ENCODE measurements at regions not wholly inside any gene's neighbourhood (a gene's known extent, or its start where the extent isn't known, plus 50 kb on each side); places are given as distances from the start of the nearest gene placed in this dataset.

- no peak for TF ChIP-seq ELK1 (IDR thresholded peaks at IDR 0.05; ENCODE audit: low read depth, low read length)
Measured at GRCh38 chr1:72892461-72892860, 610.1 kb upstream of the NEGR1 start (continued).

GRCh38 chr1:72891976-72892375 is 609.6 kb upstream of the NEGR1 start:
- DNase-seq (ENCODE audit: low read depth, low spot score) = no peak
- intact Hi-C loops (cut with micrococcal nuclease; ENCODE audit: unreplicated experiment) (no loop called here), in situ Hi-C loops (cut with MboI) (no loop called here)
- no peaks in the 10 kb centered on the region for H3K9me3 ChIP-seq (replicated peaks; ENCODE audit: control insufficient read depth, insufficient read depth, low read length)
- no peaks in the 10 kb centered on the region for H3K4me1 ChIP-seq (ENCODE audit: control insufficient read depth, insufficient read depth, low read length)
- no peaks in the 10 kb centered on the region for H3K36me3 ChIP-seq (ENCODE audit: control insufficient read depth in 2 of 2, insufficient read depth in 2 of 2, low read length in 1 of 2)
- no peak for TF ChIP-seq E2F4 (IDR thresholded peaks at IDR 0.05; ENCODE audit: low read depth, low read length)
- no peak overlapping the region for H3K4me3 ChIP-seq
- ChIA-PET POLR2A (no interaction called here), CTCF (interaction anchor here (1.0 kb wide), 1 partner anchor 13 kb away, joined by 3 read pairs; no protein-coding TSS in a partner anchor), RAD21 (ENCODE audit: unreplicated experiment) (interaction anchor here (0.6 kb wide), 1 partner anchor 40 kb away, joined by 3 read pairs; no protein-coding TSS in a partner anchor), SMC1A (ENCODE audit: uncharacterized antibody, unreplicated experiment) (interaction anchor here (0.6 kb wide), 1 partner anchor 27 kb away, joined by 3 read pairs; no protein-coding TSS in a partner anchor)
- no peak for ATAC-seq
- 10% methylated on average over 6 of the region's 6 CpGs for WGBS (ENCODE audit: insufficient coverage, insufficient replicate concordance, low lambda C conversion rate, missing lambda C conversion rate)
- H3K27ac ChIP-seq (ENCODE audit: control insufficient read depth, insufficient read depth) = no peak overlapping the region
- no peaks in the 10 kb centered on the region for H4K20me1 ChIP-seq (ENCODE audit: control insufficient read depth, insufficient read depth)
- no peak for FAIRE-seq
- no TSS peak for BruUV-seq (replicated peaks)
- H2AFZ ChIP-seq (ENCODE audit: control insufficient read depth, low read depth, low read length) = no peak overlapping the region
- H3K79me2 ChIP-seq (ENCODE audit: control insufficient read depth, insufficient read depth, low read length) = no peaks in the 10 kb centered on the region
- H3K9ac ChIP-seq (ENCODE audit: control insufficient read depth, insufficient read depth, low read length) = no peak overlapping the region
- no peaks in the 10 kb centered on the region for H3K27me3 ChIP-seq (replicated peaks in 1 of 2; ENCODE audit: control insufficient read depth in 2 of 2, insufficient read depth in 2 of 2, low read length in 1 of 2)
- H3K4me2 ChIP-seq (ENCODE audit: control insufficient read depth, insufficient read depth) = no peak overlapping the region

- 0% methylated on average over 1 of the region's 1 CpG for WGBS (ENCODE audit: insufficient coverage, insufficient replicate concordance, low lambda C conversion rate, missing lambda C conversion rate)
- no peak for FAIRE-seq
- H3K4me2 ChIP-seq (ENCODE audit: control insufficient read depth, insufficient read depth) = no peak overlapping the region
- DNase-seq (ENCODE audit: low read depth, low spot score) = no peak
- CTCF ChIA-PET = no interaction called here
- no peaks in the 10 kb centered on the region for H3K36me3 ChIP-seq (ENCODE audit: control insufficient read depth in 2 of 2, insufficient read depth in 2 of 2, low read length in 1 of 2)
- no peak overlapping the region for H2AFZ ChIP-seq (ENCODE audit: control insufficient read depth, low read depth, low read length)
- H3K9me3 ChIP-seq (replicated peaks; ENCODE audit: control insufficient read depth, insufficient read depth, low read length) = no peaks in the 10 kb centered on the region
- no peaks in the 10 kb centered on the region for H4K20me1 ChIP-seq (ENCODE audit: control insufficient read depth, insufficient read depth)
- intact Hi-C loops (cut with micrococcal nuclease; ENCODE audit: unreplicated experiment) = no loop called here
- POLR2A ChIA-PET = no interaction called here
- no peak overlapping the region for H3K9ac ChIP-seq (ENCODE audit: control insufficient read depth, insufficient read depth, low read length)
- H3K4me1 ChIP-seq (ENCODE audit: control insufficient read depth, insufficient read depth, low read length) = no peaks in the 10 kb centered on the region
- no peaks in the 10 kb centered on the region for H3K27me3 ChIP-seq (replicated peaks in 1 of 2; ENCODE audit: control insufficient read depth in 2 of 2, insufficient read depth in 2 of 2, low read length in 1 of 2)
- no peak overlapping the region for H3K4me3 ChIP-seq
- in situ Hi-C loops (cut with MboI) = no loop called here
- BruUV-seq (replicated peaks) = no TSS peak
- RAD21 ChIA-PET (ENCODE audit: unreplicated experiment) = no interaction called here
- TF ChIP-seq FOXK2 (IDR thresholded peaks at IDR 0.05) = no peak
- TF ChIP-seq MTA2 (IDR thresholded peaks at IDR 0.05; ENCODE audit: low read depth) = no peak
- TF ChIP-seq CTCF (IDR thresholded peaks at IDR 0.05 in 2 of 3, conservative IDR thresholded peaks at IDR 0.05 in 1 of 3; ENCODE audit: control insufficient read depth in 2 of 3, extremely low read depth in 1 of 3, insufficient read depth in 1 of 3, low read depth in 3 of 3, low read length in 3 of 3) = no peak
- no peak for TF ChIP-seq HDAC6 (IDR thresholded peaks at IDR 0.05; ENCODE audit: unreplicated experiment)
- TF ChIP-seq GABPA (IDR thresholded peaks at IDR 0.05; ENCODE audit: low read depth) = no peak
- SMC1A ChIA-PET (ENCODE audit: uncharacterized antibody, unreplicated experiment) = interaction anchor here (1.0 kb wide), 1 partner anchor 21 kb away, joined by 3 read pairs; no protein-coding TSS in a partner anchor
- H3K27ac ChIP-seq (ENCODE audit: control insufficient read depth, insufficient read depth) = no peak overlapping the region
- no peak for ATAC-seq
- H3K79me2 ChIP-seq (ENCODE audit: control insufficient read depth, insufficient read depth, low read length) = no peaks in the 10 kb centered on the region
Measured at GRCh38 chr1:72885841-72886240, 603.5 kb upstream of the NEGR1 start.
